HEK293T (cell line): ENCODE measurements at regions not wholly inside any gene's neighbourhood (a gene's known extent, or its start where the extent isn't known, plus 50 kb on each side); places are given as distances from the start of the nearest gene placed in this dataset.
"Not testable (repeated sequence)": the region's sequence is repeated elsewhere in the genome, so short reads cannot be mapped to it uniquely, and the experiment has no call there.

Experiments used
- CTCF ChIA-PET: fragments of 350-600 bp; formaldehyde crosslinking; extraction: SDS; loops from one replicate; lab custom pipeline; 2021; ENCODE audit warnings: antibody characterized with exemption, inconsistent platforms; lab: Yijun Ruan, JAX
- POLR2A ChIA-PET: fragments of 350-600 bp; formaldehyde crosslinking; extraction: SDS; loops from one replicate; lab custom pipeline; 2020; ENCODE audit warnings: antibody characterized with exemption, inconsistent platforms; lab: Yijun Ruan, JAX
- DNase-seq: peaks from one replicate; pipeline ENCODE4 v3.0.0; 2012; ENCODE audit warnings: mixed read lengths; ENCODE audit errors: extremely low spot score
- ARNT ChIP-seq: fragments of 450-650 bp; IDR thresholded peaks from 2 replicates; pipeline ENCODE4 v1.6.1; 2017; ENCODE audit warnings: mild to moderate bottlenecking
- BHLHE40 ChIP-seq: fragments of 450-650 bp; IDR thresholded peaks from 2 replicates; pipeline ENCODE4 v1.6.1; 2016; ENCODE audit warnings: mild to moderate bottlenecking, moderate library complexity, borderline replicate concordance
- CTBP1 ChIP-seq: fragments of 450-650 bp; IDR thresholded peaks from 2 replicates; pipeline ENCODE4 v1.6.1; 2016; ENCODE audit warnings: borderline replicate concordance
- ELF4 ChIP-seq: fragments of 450-650 bp; IDR thresholded peaks from 2 replicates; pipeline ENCODE4 v1.6.1; 2017; ENCODE audit warnings: antibody characterized with exemption
- FOXA1 ChIP-seq: fragments of 450-650 bp; IDR thresholded peaks from 2 replicates; pipeline ENCODE4 v1.6.1; 2016; ENCODE audit warnings: mild to moderate bottlenecking
- FOXK2 ChIP-seq: fragments of 450-650 bp; IDR thresholded peaks from 2 replicates; pipeline ENCODE4 v1.6.1; 2016; ENCODE audit warnings: mild to moderate bottlenecking
- FOXM1 ChIP-seq: fragments of 450-650 bp; IDR thresholded peaks from 2 replicates; pipeline ENCODE4 v1.6.1; 2017; ENCODE audit warnings: mild to moderate bottlenecking, borderline replicate concordance
- HDGF ChIP-seq: fragments of 450-650 bp; IDR thresholded peaks from 2 replicates; pipeline ENCODE4 v1.6.1; 2017; ENCODE audit warnings: antibody characterized with exemption, borderline replicate concordance
- L3MBTL2 ChIP-seq: fragments of 450-650 bp; conservative IDR thresholded peaks from 2 replicates; pipeline ENCODE4 v1.6.1; 2016; ENCODE audit warnings: mild to moderate bottlenecking
- LEF1 ChIP-seq: fragments of 450-650 bp; IDR thresholded peaks from 2 replicates; pipeline ENCODE4 v1.6.1; 2017; ENCODE audit warnings: mild to moderate bottlenecking, borderline replicate concordance
- NFRKB ChIP-seq: fragments of 450-650 bp; IDR thresholded peaks from 2 replicates; pipeline ENCODE4 v1.6.1; 2016; ENCODE audit warnings: mild to moderate bottlenecking, moderate library complexity
- SP1 ChIP-seq: fragments of 450-650 bp; IDR thresholded peaks from 2 replicates; pipeline ENCODE4 v1.6.1; 2017
- SUZ12 ChIP-seq: fragments of 450-650 bp; IDR thresholded peaks from 2 replicates; pipeline ENCODE4 v1.6.1; 2016; ENCODE audit warnings: mild to moderate bottlenecking
- TARDBP ChIP-seq: fragments of 450-650 bp; IDR thresholded peaks from 2 replicates; pipeline ENCODE4 v1.6.1; 2016
- ZNF384 ChIP-seq: fragments of 450-650 bp; IDR thresholded peaks from 2 replicates; pipeline ENCODE4 v1.6.1; 2016
- TF ChIP-seq, protein P1 (sequence below): fragments of 450-650 bp; IDR thresholded peaks from 2 replicates; pipeline ENCODE4 v1.6.1; 2016

DNA sequence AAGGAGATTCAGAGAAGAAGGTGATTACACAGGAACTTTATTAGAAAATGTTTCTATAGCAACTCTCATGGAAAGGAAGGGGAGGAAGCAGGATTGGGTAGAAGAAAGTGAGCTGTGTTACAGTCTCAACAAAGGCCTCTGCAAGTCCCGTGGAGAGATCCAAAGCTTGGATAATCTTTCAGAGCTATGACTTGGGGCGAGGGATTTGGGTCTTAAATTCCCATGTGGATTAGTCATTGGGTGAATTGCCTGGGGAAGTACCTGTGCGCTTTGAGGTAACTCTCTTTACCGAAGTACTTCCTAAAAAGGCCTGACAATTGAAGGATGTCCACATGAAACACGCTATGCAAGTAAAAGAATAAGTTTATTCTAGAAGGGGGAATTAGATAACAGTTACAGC, 133.8 kb upstream of the ANKRD50 start:
- TF ChIP-seq TARDBP (no peak), HDGF (no peak), BHLHE40 (no peak), LEF1 (no peak), SUZ12 (no peak), ARNT (no peak), ELF4 (no peak), L3MBTL2 (no peak), FOXA1 (no peak), CTBP1 (no peak)
- no peak for DNase-seq
- ChIA-PET POLR2A (no interaction called here), CTCF (interaction anchor here (0.6 kb wide), 1 partner anchor 437 kb away, joined by 3 read pairs; no protein-coding TSS in a partner anchor)

DNA sequence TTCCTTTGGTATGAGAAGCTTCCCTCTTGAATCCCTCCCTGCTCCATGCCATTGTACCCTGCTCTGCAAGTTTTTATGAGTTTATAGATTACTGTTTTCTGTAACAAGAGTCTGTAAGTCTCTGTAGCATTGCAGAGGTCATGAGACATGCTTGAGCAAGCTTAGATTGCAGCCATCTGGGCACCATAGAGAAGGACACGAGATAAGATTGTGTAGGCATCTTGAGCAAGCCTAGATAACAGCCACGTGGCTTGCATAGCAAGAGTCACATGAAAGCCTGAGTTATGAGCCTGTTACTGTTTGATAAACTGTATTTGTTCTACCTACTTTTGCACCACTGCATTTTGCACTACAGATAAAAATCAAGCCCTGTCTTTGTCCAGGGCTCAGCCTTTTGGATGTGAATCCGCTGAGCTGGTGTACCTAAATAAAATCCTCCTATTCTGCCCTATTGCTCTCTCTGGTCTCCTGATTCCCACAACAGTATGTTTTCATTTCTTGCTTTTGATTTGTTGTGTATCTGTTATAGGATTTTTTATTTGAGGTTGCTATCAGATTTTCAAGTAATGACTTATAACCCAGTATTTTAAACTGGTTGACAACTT, 127.4 kb upstream of the ANKRD50 start:
- TF ChIP-seq FOXK2 (no peak), L3MBTL2 (no peak), NFRKB (no peak), SUZ12 (no peak), BHLHE40 (no peak), ELF4 (no peak), HDGF (no peak), TARDBP (no peak)
- TF ChIP-seq, protein P1, sequence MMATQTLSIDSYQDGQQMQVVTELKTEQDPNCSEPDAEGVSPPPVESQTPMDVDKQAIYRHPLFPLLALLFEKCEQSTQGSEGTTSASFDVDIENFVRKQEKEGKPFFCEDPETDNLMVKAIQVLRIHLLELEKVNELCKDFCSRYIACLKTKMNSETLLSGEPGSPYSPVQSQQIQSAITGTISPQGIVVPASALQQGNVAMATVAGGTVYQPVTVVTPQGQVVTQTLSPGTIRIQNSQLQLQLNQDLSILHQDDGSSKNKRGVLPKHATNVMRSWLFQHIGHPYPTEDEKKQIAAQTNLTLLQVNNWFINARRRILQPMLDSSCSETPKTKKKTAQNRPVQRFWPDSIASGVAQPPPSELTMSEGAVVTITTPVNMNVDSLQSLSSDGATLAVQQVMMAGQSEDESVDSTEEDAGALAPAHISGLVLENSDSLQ = no peak
- ChIA-PET CTCF (no interaction called here), POLR2A (no interaction called here)
- DNase-seq = no peak

DNA sequence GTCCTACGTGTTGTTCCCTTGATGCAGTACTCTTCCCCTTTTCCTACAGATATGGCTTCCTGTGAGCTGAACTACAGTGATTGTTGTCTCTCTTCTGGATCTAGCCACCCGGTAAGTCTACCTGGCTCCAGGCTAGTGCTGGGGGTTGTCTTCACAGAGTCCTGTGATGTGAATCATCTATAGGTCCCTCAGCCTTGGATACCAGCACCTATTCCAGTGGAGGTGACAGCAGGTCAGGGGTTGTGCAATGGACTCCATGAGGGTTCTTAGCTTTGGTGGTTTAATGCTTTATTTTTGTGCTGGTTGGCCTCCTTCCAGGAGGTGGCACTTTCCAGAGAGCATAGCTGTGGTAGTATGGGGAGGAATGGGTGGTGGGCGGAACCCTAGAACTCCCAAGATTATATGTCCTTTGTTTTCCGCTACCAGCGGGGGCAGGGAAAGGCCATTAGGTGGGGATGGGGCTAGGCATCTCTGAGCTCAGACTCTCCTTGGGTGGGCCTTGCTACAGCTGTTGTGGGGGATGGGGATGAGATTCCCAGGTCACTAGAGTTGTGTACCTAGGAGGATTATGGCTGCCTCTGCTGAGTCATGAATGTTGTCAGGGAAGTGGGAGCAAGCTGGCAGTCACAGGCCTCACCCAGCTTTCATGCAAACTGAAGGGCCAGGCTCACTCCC, 121.4 kb upstream of the ANKRD50 start:
- DNase-seq = no peak
- TF ChIP-seq NFRKB (no peak), ELF4 (no peak), FOXM1 (no peak), LEF1 (no peak), FOXA1 (no peak), SUZ12 (no peak), ZNF384 (no peak), L3MBTL2 (no peak), SP1 (no peak), CTBP1 (no peak), TARDBP (no peak), ARNT (no peak), FOXK2 (no peak), BHLHE40 (no peak)
- TF ChIP-seq, protein P1 = no peak
- ChIA-PET POLR2A (no interaction called here), CTCF (no interaction called here)

DNA sequence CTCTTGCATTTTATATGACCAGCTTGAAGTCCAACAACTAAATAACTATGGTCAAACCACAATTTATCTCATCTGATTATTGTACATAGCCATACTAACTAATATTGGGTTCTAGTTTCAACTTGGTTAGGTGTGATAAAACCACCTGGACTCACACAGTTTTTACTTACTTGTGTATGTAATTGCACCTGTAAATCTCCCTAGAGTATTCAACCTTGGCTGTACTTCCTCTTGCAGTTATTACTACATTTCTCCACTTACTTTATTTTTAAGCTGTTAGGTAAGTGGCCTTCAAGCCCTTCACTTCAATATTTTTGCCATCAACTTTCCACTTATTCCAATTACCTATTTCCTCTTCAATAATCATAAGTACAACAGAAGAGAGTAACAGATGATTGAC, 115.8 kb upstream of the ANKRD50 start:
- TF ChIP-seq ARNT = no peak
- TF ChIP-seq ZNF384 = no peak
- no peak for TF ChIP-seq SUZ12
- no peak for TF ChIP-seq NFRKB
- no peak for TF ChIP-seq LEF1
- TF ChIP-seq CTBP1 = no peak
- TF ChIP-seq FOXA1 = no peak
- TF ChIP-seq, protein P1 = no peak
- no peak for TF ChIP-seq FOXM1
- TF ChIP-seq L3MBTL2 = no peak
- no peak for TF ChIP-seq FOXK2
- no peak for TF ChIP-seq ELF4
- TF ChIP-seq BHLHE40 = no peak
- TF ChIP-seq TARDBP = no peak
- no peak for TF ChIP-seq SP1
- TF ChIP-seq HDGF = no peak
- POLR2A ChIA-PET = no interaction called here
- no peak for DNase-seq
- CTCF ChIA-PET = no interaction called here

DNA sequence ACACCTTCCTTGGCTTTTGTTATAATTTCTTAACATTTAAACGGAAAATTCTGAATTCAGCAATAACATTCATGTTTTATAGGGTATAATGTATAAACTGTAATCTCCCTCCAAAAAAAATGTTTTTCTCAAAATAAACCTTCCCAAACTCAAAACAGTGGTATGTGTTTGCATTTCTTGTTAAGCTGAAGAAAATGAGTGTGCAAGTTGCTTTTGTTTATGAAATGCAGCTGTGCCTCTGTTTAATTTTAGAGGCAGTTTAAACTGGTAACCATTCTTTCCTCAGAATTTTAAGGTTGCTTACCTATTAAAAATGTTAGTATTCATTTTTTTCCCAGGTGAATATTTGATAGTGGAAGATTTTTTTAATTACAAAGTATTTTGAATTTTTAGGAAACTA, 105.0 kb upstream of the ANKRD50 start:
- POLR2A ChIA-PET = no interaction called here
- no peak for DNase-seq
- CTCF ChIA-PET = no interaction called here
- TF ChIP-seq LEF1 (no peak), ZNF384 (no peak), ARNT (no peak), ELF4 (no peak)
- TF ChIP-seq, protein P1 = no peak

DNA sequence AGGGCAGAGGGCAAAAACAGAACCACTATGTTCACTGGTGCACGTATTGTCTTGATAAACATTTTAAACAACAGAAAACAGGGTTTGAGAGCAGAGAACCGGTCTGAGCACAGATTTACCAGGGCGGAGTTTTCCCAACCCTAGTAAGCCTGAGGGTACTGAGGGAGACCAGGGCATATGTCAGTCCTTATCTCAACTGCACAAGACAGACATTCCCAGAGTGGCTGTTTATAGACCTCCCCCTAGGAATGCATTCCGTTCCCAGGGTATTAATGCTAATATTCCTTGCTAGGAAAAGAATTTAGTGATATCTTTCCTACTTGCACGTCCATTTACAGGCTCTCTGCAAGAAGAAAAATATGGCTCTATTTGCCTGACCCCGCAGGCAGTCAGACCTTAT, 99.7 kb upstream of the ANKRD50 start:
- POLR2A ChIA-PET, DNase-seq, CTCF ChIA-PET: not testable (repeated sequence)
